ENCODE measurements at regions not wholly inside any gene's neighbourhood (a gene's known extent, or its start where the extent isn't known, plus 50 kb on each side); places are given as distances from the start of the nearest gene placed in this dataset.

DNA sequence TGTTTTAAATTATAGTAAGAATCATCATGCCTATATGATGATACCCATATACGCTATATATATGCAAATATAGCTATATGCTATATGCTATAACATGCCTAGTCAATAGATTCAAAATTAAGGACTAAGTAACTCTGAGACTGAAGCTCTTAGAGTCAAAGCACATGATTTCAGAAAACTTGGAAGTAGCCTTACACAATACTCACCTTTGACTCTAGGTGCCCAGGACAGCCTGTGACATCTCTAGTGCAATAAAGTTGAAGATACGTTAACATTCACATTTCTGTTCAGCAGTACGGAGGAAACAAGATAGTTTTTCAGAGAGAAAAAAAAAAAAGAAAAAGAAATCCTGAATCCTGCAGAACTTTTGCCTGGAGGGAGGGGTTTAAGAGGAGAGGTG is 149.7 kb upstream of the PIK3C3 start:
- TF ChIP-seq, protein P1, sequence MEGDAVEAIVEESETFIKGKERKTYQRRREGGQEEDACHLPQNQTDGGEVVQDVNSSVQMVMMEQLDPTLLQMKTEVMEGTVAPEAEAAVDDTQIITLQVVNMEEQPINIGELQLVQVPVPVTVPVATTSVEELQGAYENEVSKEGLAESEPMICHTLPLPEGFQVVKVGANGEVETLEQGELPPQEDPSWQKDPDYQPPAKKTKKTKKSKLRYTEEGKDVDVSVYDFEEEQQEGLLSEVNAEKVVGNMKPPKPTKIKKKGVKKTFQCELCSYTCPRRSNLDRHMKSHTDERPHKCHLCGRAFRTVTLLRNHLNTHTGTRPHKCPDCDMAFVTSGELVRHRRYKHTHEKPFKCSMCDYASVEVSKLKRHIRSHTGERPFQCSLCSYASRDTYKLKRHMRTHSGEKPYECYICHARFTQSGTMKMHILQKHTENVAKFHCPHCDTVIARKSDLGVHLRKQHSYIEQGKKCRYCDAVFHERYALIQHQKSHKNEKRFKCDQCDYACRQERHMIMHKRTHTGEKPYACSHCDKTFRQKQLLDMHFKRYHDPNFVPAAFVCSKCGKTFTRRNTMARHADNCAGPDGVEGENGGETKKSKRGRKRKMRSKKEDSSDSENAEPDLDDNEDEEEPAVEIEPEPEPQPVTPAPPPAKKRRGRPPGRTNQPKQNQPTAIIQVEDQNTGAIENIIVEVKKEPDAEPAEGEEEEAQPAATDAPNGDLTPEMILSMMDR (IDR thresholded peaks at IDR 0.05; ENCODE audit: insufficient read depth, low read length, poor library complexity, severe bottlenecking) = no peak
- no peaks in the 10 kb centered on the region for H3K36me3 ChIP-seq (ENCODE audit: control insufficient read depth, insufficient read depth, low read length)
- DNase-seq (ENCODE audit: low read depth) = no peak
- no peaks in the 10 kb centered on the region for H3K27me3 ChIP-seq (ENCODE audit: control insufficient read depth, insufficient read depth, low read length)
- no peak overlapping the region for H3K4me3 ChIP-seq (ENCODE audit: low read depth, low read length)

DNA sequence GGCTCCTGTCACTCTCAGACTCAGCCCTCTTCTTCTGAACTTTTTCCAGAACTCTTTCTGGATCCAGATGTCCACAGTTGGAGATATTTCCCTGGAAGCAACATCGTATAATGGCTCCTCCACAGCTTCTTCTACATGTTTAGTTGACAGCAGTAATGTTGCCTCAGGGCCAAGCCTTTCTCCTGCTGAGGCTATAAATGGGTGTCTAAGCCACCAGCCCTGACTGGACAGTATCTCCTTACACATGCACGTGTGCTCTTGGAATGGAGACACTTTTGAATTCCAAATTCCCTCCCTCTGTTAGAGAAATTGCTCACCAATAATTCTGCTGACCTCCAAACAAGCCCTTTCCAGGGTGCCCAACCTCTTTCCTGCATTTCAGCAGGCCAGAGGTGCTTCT is 156.2 kb upstream of the PIK3C3 start:
- Histone ChIP-seq H3K4me3 (ENCODE audit: low read depth, low read length) (no peak overlapping the region), H3K27me3 (ENCODE audit: control insufficient read depth, insufficient read depth, low read length) (no peaks in the 10 kb centered on the region), H3K36me3 (ENCODE audit: control insufficient read depth, insufficient read depth, low read length) (no peaks in the 10 kb centered on the region)
- no peak for DNase-seq (ENCODE audit: low read depth)
- TF ChIP-seq, protein P1 (IDR thresholded peaks at IDR 0.05; ENCODE audit: insufficient read depth, low read length, poor library complexity, severe bottlenecking) = no peak

- H3K27me3 ChIP-seq (ENCODE audit: control insufficient read depth, insufficient read depth, low read length) = no peaks in the 10 kb centered on the region
- no peak for DNase-seq (ENCODE audit: low read depth)
Measured at GRCh38 chr18:41790687-41791086, 164.3 kb upstream of the PIK3C3 start.

GRCh38 chr18:41789001-41789400 is 166.0 kb upstream of the PIK3C3 start:
- no peaks in the 10 kb centered on the region for H3K36me3 ChIP-seq (ENCODE audit: control insufficient read depth, insufficient read depth, low read length)
- no peak for DNase-seq (ENCODE audit: low read depth)
- H3K4me3 ChIP-seq (ENCODE audit: low read depth, low read length) = no peak overlapping the region
- no peaks in the 10 kb centered on the region for H3K27me3 ChIP-seq (ENCODE audit: control insufficient read depth, insufficient read depth, low read length)
- TF ChIP-seq, protein P1 (IDR thresholded peaks at IDR 0.05; ENCODE audit: insufficient read depth, low read length, poor library complexity, severe bottlenecking) = no peak

More at GRCh38 chr18:41790687-41791086, 164.3 kb upstream of the PIK3C3 start:
- TF ChIP-seq, protein P1 (IDR thresholded peaks at IDR 0.05; ENCODE audit: insufficient read depth, low read length, poor library complexity, severe bottlenecking) = no peak
- Histone ChIP-seq H3K4me3 (ENCODE audit: low read depth, low read length) (no peak overlapping the region), H3K36me3 (ENCODE audit: control insufficient read depth, insufficient read depth, low read length) (no peaks in the 10 kb centered on the region)

GRCh38 chr18:41783879-41784278 is 171.2 kb upstream of the PIK3C3 start:
- H3K27me3 ChIP-seq (ENCODE audit: control insufficient read depth, insufficient read depth, low read length) = no peaks in the 10 kb centered on the region
- no peak for DNase-seq (ENCODE audit: low read depth)
- H3K4me3 ChIP-seq (ENCODE audit: low read depth, low read length) = no peak overlapping the region
- H3K36me3 ChIP-seq (ENCODE audit: control insufficient read depth, insufficient read depth, low read length) = no peaks in the 10 kb centered on the region
- TF ChIP-seq, protein P1 (IDR thresholded peaks at IDR 0.05; ENCODE audit: insufficient read depth, low read length, poor library complexity, severe bottlenecking) = no peak

DNA sequence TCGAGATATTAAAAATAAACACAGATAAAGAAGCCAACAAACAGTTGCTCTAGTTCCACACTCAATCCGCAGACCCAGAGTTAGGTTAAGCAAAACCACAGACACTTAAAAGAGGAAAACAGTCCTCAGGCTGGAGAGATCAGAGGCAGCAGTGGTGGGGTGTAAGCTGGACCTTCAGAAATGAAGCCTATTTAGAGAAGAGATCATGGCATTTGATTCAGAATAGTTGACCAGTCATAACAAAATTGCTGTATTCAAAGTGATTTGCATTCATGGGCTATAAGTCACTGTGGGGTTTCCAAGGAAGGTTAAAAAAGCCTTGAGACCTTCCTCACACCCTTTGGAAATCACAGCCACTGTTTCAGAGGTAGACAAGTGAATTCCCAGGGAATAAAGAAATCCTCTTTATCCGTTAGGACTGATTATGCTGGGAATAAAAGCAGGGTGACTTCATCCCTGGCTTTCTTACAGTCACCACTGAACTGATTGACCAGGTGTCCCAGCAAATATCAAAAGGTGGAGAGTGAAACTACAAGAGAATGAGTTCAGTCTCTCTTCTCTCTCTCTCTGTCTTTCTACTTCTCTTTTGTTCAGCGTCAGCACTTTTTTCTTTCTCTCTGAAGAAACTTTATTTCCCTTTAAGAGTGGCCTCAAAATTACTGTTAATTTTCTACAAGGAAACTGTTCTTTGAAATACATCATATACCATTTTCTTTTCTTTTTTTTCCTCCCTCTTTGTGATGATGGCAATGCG is 171.8 kb upstream of the PIK3C3 start:
- Histone ChIP-seq H3K4me3 (ENCODE audit: low read depth, low read length) (no peak overlapping the region), H3K27me3 (ENCODE audit: control insufficient read depth, insufficient read depth, low read length) (no peaks in the 10 kb centered on the region), H3K36me3 (ENCODE audit: control insufficient read depth, insufficient read depth, low read length) (no peaks in the 10 kb centered on the region)
- TF ChIP-seq, protein P1 (IDR thresholded peaks at IDR 0.05; ENCODE audit: insufficient read depth, low read length, poor library complexity, severe bottlenecking) = no peak
- no peak for DNase-seq (ENCODE audit: low read depth)

Data from kidney epithelial cell (primary cell).